Calu3 (cell line): ENCODE measurements at regions not wholly inside any gene's neighbourhood (a gene's known extent, or its start where the extent isn't known, plus 50 kb on each side); places are given as distances from the start of the nearest gene placed in this dataset.

Experiments
- BruUV-seq: library from RNA; stranded (reverse); fragments of 400-500 nt; replicated peaks from 2 replicates; lab custom pipeline; 2021; lab: Mats Ljungman, UMichigan
- CTCF ChIA-PET: fragments of 300-600 bp; sonication (Branson Sonifier 250); formaldehyde crosslinking; loops from one replicate; lab custom pipeline; 2022; ENCODE audit warnings: antibody characterized with exemption; lab: Charles Lee
- DNase-seq: peaks from one replicate; pipeline ENCODE4 v3.0.0; 2022
- H3K27ac Mint-ChIP-seq: one replicate; pipeline ENCODE4 v1.8.0; 2022; ENCODE audit warnings: mixed read lengths; ENCODE audit not compliant: unreplicated experiment
- H3K27me3 Mint-ChIP-seq: one replicate; pipeline ENCODE4 v1.8.0; 2022; ENCODE audit warnings: mixed read lengths; ENCODE audit not compliant: unreplicated experiment
- H3K36me3 Mint-ChIP-seq: one replicate; pipeline ENCODE4 v1.8.0; 2022; ENCODE audit warnings: mild to moderate bottlenecking, moderate library complexity, mixed read lengths; ENCODE audit not compliant: insufficient read depth, unreplicated experiment
- H3K4me1 Mint-ChIP-seq: one replicate; pipeline ENCODE4 v1.8.0; 2022; ENCODE audit warnings: mild to moderate bottlenecking, low read depth, mixed read lengths; ENCODE audit not compliant: unreplicated experiment
- H3K4me3 Mint-ChIP-seq: one replicate; pipeline ENCODE4 v1.8.0; 2022; ENCODE audit warnings: mild to moderate bottlenecking, low read depth, moderate library complexity, mixed read lengths; ENCODE audit not compliant: unreplicated experiment
- H3K9me3 Mint-ChIP-seq: one replicate; pipeline ENCODE4 v1.8.0; 2022; ENCODE audit warnings: low read depth, mixed read lengths; ENCODE audit not compliant: unreplicated experiment
- CTCF ChIP-seq: fragments of 200-600 bp; IDR thresholded peaks from one replicate; pipeline ENCODE4 v1.8.0; 2022; ENCODE audit warnings: antibody characterized with exemption; ENCODE audit not compliant: unreplicated experiment
- intact Hi-C: fragments of 100-400 bp; cut with micrococcal nuclease; formaldehyde crosslinking; loops from one replicate; pipeline ENCODE4 v1.10.0; 2022; ENCODE audit not compliant: unreplicated experiment

GRCh38 chr16:86366481-86366880 is 143.8 kb upstream of the FOXF1 start:
- Mint-ChIP-seq H3K9me3 (no peaks in the 10 kb centered on the region), H3K27ac (no peak overlapping the region), H3K4me1 (no peaks in the 10 kb centered on the region), H3K4me3 (no peak overlapping the region), H3K36me3 (no peaks in the 10 kb centered on the region), H3K27me3 (peaks cover 100% of the 10 kb centered on the region)
- CTCF ChIA-PET = no interaction called here
- no peak for DNase-seq
- no TSS peak for BruUV-seq
- no peak for TF ChIP-seq CTCF
- intact Hi-C loops = no loop called here

- no peak for DNase-seq
- no peak for TF ChIP-seq CTCF
- Mint-ChIP-seq H3K4me3 (no peak overlapping the region), H3K27ac (no peak overlapping the region), H3K9me3 (no peaks in the 10 kb centered on the region), H3K27me3 (peaks cover 100% of the 10 kb centered on the region), H3K4me1 (no peaks in the 10 kb centered on the region), H3K36me3 (no peaks in the 10 kb centered on the region)
- intact Hi-C loops = no loop called here
- CTCF ChIA-PET = no interaction called here
- no TSS peak for BruUV-seq
Measured at GRCh38 chr16:86367291-86368072, 142.8 kb upstream of the FOXF1 start.

- no peak for TF ChIP-seq CTCF
- Mint-ChIP-seq H3K36me3 (no peaks in the 10 kb centered on the region), H3K4me3 (no peak overlapping the region), H3K27me3 (peaks cover 100% of the 10 kb centered on the region), H3K27ac (no peak overlapping the region), H3K4me1 (no peaks in the 10 kb centered on the region), H3K9me3 (no peaks in the 10 kb centered on the region)
- CTCF ChIA-PET = no interaction called here
- no TSS peak for BruUV-seq
- intact Hi-C loops = no loop called here
- DNase-seq = no peak
Measured at GRCh38 chr16:86368261-86368660, 142.1 kb upstream of the FOXF1 start.

GRCh38 chr16:86370062-86370461 is 140.3 kb upstream of the FOXF1 start:
- no TSS peak for BruUV-seq
- no peak overlapping the region for H3K27ac Mint-ChIP-seq
- peaks cover 100% of the 10 kb centered on the region for H3K27me3 Mint-ChIP-seq
- H3K4me3 Mint-ChIP-seq = no peak overlapping the region
- CTCF ChIA-PET = interaction anchor here (0.6 kb wide), 1 partner anchor 924 kb away, joined by 4 read pairs; no protein-coding TSS in a partner anchor
- no peaks in the 10 kb centered on the region for H3K36me3 Mint-ChIP-seq
- no peaks in the 10 kb centered on the region for H3K4me1 Mint-ChIP-seq
- H3K9me3 Mint-ChIP-seq = peaks cover 7% of the 10 kb centered on the region
- intact Hi-C loops = no loop called here
- no peak for DNase-seq
- TF ChIP-seq CTCF = no peak
